H1 (cell line): ENCODE measurements at regions not wholly inside any gene's neighbourhood (a gene's known extent, or its start where the extent isn't known, plus 50 kb on each side); places are given as distances from the start of the nearest gene placed in this dataset.
A peak's percentile ranks its signal among the peaks of the same experiment; 100 is the strongest.

Experiments
- BACH1 ChIP-seq: IDR thresholded peaks from 2 replicates; pipeline ENCODE4 v1.6.1; 2012; ENCODE audit warnings: low read length, improper control_type of control experiment
- CHD2 ChIP-seq: IDR thresholded peaks from 2 replicates; pipeline ENCODE4 v1.6.1; 2012; ENCODE audit warnings: low read length, improper control_type of control experiment
- EZH2 ChIP-seq: fragments of 200-600 bp; sonication (generic); IDR thresholded peaks from 2 replicates; pipeline ENCODE4 v1.7.1; 2012; ENCODE audit warnings: low read depth, mild to moderate bottlenecking, moderate library complexity, low read length, inconsistent platforms; ENCODE audit not compliant: severe bottlenecking
- HDAC2 ChIP-seq, 2 experiments: fragments of 300-600 bp in 1 of 2; sonication (generic) in 1 of 2; IDR thresholded peaks; 2 replicates each; pipeline ENCODE4 v1.6.1; 2011 to 2012; ENCODE audit warnings: low read depth in 2 of 2, low read length in 2 of 2, mild to moderate bottlenecking in 2 of 2, moderate library complexity in 2 of 2, borderline replicate concordance in 1 of 2, inconsistent platforms in 1 of 2
- JUN ChIP-seq: IDR thresholded peaks from 2 replicates; pipeline ENCODE4 v1.6.1; 2011; ENCODE audit warnings: low read depth, mild to moderate bottlenecking, improper control_type of control experiment, low read length
- KDM5A ChIP-seq: fragments of 200-600 bp; IDR thresholded peaks from 2 replicates; pipeline ENCODE4 v1.7.1; 2012; ENCODE audit warnings: mild to moderate bottlenecking, low read length, inconsistent platforms, mixed read lengths
- POLR2A ChIP-seq, 2 experiments: IDR thresholded peaks; 1 replicate in 1 of 2; 2 replicates in 1 of 2; pipeline ENCODE4 v1.6.1; 2011; ENCODE audit warnings: low read depth in 2 of 2, low read length in 2 of 2, mild to moderate bottlenecking in 2 of 2; ENCODE audit errors: control extremely low read depth in 1 of 2
- POLR2AphosphoS5 ChIP-seq: IDR thresholded peaks from 2 replicates; pipeline ENCODE4 v1.6.1; 2011; ENCODE audit warnings: low read depth, low read length
- RAD21 ChIP-seq, 2 experiments: IDR thresholded peaks in 1 of 2; conservative IDR thresholded peaks in 1 of 2; 2 replicates each; pipeline ENCODE4 v1.6.1; 2011; ENCODE audit warnings: low read depth in 2 of 2, low read length in 2 of 2, improper control_type of control experiment in 1 of 2, inconsistent platforms in 1 of 2, mild to moderate bottlenecking in 1 of 2, moderate library complexity in 1 of 2
- SIN3A ChIP-seq, 2 experiments: IDR thresholded peaks in 1 of 2; conservative IDR thresholded peaks in 1 of 2; 2 replicates each; pipeline ENCODE4 v1.6.1; 2011 to 2012; ENCODE audit warnings: low read length in 2 of 2, improper control_type of control experiment in 1 of 2, low read depth in 1 of 2, mild to moderate bottlenecking in 1 of 2
- YY1 ChIP-seq: IDR thresholded peaks from 2 replicates; pipeline ENCODE4 v1.6.1; 2011; ENCODE audit warnings: low read depth, mild to moderate bottlenecking, low read length
- ZNF274 ChIP-seq: IDR thresholded peaks from 2 replicates; pipeline ENCODE4 v1.7.0; 2012; ENCODE audit warnings: low read length, borderline replicate concordance; ENCODE audit errors: extremely low read depth
- TF ChIP-seq, protein P1 (sequence below): IDR thresholded peaks from 2 replicates; pipeline ENCODE4 v1.6.1; 2012; ENCODE audit warnings: low read length, inconsistent platforms
- TF ChIP-seq, protein P2 (sequence below), 3 experiments: IDR thresholded peaks; 1 replicate in 2 of 3; 2 replicates in 1 of 3; pipeline versions ENCODE4 v1.5.1 to v1.6.1; 2011; ENCODE audit warnings: low read length in 3 of 3, mild to moderate bottlenecking in 3 of 3, inconsistent platforms in 2 of 3, low read depth in 1 of 3, moderate library complexity in 1 of 3; ENCODE audit not compliant: insufficient read depth in 1 of 3; ENCODE audit errors: control extremely low read depth in 1 of 3

DNA sequence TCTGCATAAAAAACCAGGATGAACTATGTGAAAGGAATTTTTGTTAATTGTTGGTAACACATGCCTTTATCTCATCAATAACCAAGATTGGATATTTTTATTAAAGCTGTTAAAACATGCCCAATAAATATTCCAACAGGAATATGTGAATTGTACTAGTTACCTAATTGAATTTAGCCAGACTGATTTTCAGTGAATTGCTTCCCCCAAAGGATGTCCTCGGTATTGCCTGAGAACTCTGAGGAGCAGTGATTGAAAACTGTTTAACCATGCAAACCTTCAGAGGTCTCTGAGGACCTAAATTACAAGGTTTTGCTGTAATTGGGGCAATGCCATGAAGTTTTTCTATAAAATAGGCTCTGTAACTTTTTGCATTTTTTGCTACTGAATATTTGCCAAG, 66.6 kb downstream of the BLTP1 start:
- TF ChIP-seq, protein P1, sequence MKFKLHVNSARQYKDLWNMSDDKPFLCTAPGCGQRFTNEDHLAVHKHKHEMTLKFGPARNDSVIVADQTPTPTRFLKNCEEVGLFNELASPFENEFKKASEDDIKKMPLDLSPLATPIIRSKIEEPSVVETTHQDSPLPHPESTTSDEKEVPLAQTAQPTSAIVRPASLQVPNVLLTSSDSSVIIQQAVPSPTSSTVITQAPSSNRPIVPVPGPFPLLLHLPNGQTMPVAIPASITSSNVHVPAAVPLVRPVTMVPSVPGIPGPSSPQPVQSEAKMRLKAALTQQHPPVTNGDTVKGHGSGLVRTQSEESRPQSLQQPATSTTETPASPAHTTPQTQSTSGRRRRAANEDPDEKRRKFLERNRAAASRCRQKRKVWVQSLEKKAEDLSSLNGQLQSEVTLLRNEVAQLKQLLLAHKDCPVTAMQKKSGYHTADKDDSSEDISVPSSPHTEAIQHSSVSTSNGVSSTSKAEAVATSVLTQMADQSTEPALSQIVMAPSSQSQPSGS: no peak
- TF ChIP-seq POLR2A (IDR thresholded peaks at IDR 0.05; ENCODE audit: control extremely low read depth in 1 of 2, low read depth in 2 of 2, low read length in 2 of 2) (no peak), CHD2 (no peak), ZNF274 (no peak), YY1 (no peak), POLR2AphosphoS5 (no peak), HDAC2 (IDR thresholded peaks at IDR 0.05; ENCODE audit: borderline replicate concordance in 1 of 2, low read depth in 2 of 2, low read length in 2 of 2) (no peak), KDM5A (no peak), BACH1 (no peak), RAD21 (IDR thresholded peaks at IDR 0.05 in 1 of 2, conservative IDR thresholded peaks at IDR 0.05 in 1 of 2; ENCODE audit: low read depth in 2 of 2, low read length in 2 of 2) (peak; percentile 56 to 57), EZH2 (no peak), JUN (no peak), SIN3A (conservative IDR thresholded peaks at IDR 0.05 in 1 of 2, IDR thresholded peaks at IDR 0.05 in 1 of 2; ENCODE audit: low read depth in 1 of 2, low read length in 2 of 2) (no peak)
- TF ChIP-seq, protein P2, sequence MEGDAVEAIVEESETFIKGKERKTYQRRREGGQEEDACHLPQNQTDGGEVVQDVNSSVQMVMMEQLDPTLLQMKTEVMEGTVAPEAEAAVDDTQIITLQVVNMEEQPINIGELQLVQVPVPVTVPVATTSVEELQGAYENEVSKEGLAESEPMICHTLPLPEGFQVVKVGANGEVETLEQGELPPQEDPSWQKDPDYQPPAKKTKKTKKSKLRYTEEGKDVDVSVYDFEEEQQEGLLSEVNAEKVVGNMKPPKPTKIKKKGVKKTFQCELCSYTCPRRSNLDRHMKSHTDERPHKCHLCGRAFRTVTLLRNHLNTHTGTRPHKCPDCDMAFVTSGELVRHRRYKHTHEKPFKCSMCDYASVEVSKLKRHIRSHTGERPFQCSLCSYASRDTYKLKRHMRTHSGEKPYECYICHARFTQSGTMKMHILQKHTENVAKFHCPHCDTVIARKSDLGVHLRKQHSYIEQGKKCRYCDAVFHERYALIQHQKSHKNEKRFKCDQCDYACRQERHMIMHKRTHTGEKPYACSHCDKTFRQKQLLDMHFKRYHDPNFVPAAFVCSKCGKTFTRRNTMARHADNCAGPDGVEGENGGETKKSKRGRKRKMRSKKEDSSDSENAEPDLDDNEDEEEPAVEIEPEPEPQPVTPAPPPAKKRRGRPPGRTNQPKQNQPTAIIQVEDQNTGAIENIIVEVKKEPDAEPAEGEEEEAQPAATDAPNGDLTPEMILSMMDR (IDR thresholded peaks at IDR 0.05; ENCODE audit: control extremely low read depth in 1 of 3, insufficient read depth in 1 of 3, low read depth in 1 of 3, low read length in 3 of 3): peak in 2 of 3 experiments; percentile 21 to 56; a peak in 2 of 4 replicates
